Panc1 (cell line): ENCODE measurements at regions not wholly inside any gene's neighbourhood (a gene's known extent, or its start where the extent isn't known, plus 50 kb on each side); places are given as distances from the start of the nearest gene placed in this dataset.

Experiments used
- ATAC-seq: fragments of 200-7000 bp; cut with Tn5 transposase; 2 replicates; pipeline ENCODE4 v1.9.1; 2020; ENCODE audit warnings: mild to moderate bottlenecking, moderate library complexity
- BruUV-seq: library from RNA; stranded (reverse); fragments of 400-500 nt; replicated peaks from 2 replicates; lab custom pipeline; 2021; lab: Mats Ljungman, UMichigan
- CTCF ChIA-PET: fragments of 300-600 bp; sonication (Branson Sonifier 250); formaldehyde crosslinking; loops from one replicate; lab custom pipeline; 2022; ENCODE audit warnings: antibody characterized with exemption; lab: Charles Lee
- POLR2A ChIA-PET: fragments of 300-600 bp; sonication (Branson Sonifier 250); formaldehyde crosslinking; loops from one replicate; lab custom pipeline; 2022; ENCODE audit warnings: antibody characterized with exemption; lab: Charles Lee
- DNase-seq: peaks from one replicate; pipeline ENCODE4 v3.0.0-alpha.2; 2010; ENCODE audit warnings: low read depth, low spot score
- H3K27ac ChIP-seq: 2 replicates; pipeline ENCODE4 v1.5.1; 2011; ENCODE audit warnings: mild to moderate bottlenecking, low read length, inconsistent platforms
- H3K27me3 ChIP-seq: fragments of 200-500 bp; sonication (Bioruptor generic); 2 replicates; pipeline ENCODE4 v1.6.0; 2014; ENCODE audit warnings: low read length, inconsistent platforms; ENCODE audit not compliant: control insufficient read depth, insufficient read depth
- H3K36me3 ChIP-seq: fragments of 200-500 bp; sonication (Bioruptor generic); 2 replicates; pipeline ENCODE4 v1.5.1; 2014; ENCODE audit warnings: inconsistent platforms, mild to moderate bottlenecking, low read length, moderate library complexity; ENCODE audit not compliant: control insufficient read depth, insufficient read depth
- H3K4me1 ChIP-seq: 2 replicates; pipeline ENCODE4 v1.5.1; 2011; ENCODE audit warnings: inconsistent platforms, mild to moderate bottlenecking, low read length, moderate library complexity; ENCODE audit not compliant: control insufficient read depth, insufficient read depth
- H3K4me3 ChIP-seq, 2 experiments: 2 replicates each; pipeline ENCODE4 v1.5.1; 2011 to 2012; ENCODE audit warnings: low read depth in 2 of 2, low read length in 2 of 2, mild to moderate bottlenecking in 2 of 2, inconsistent platforms in 1 of 2, moderate library complexity in 1 of 2
- H3K9me3 ChIP-seq: fragments of 200-500 bp; sonication (Bioruptor generic); 2 replicates; pipeline ENCODE4 v1.5.1; 2014; ENCODE audit warnings: low read depth, mild to moderate bottlenecking, inconsistent platforms, low read length, moderate library complexity; ENCODE audit not compliant: control insufficient read depth, insufficient read depth
- CTCF ChIP-seq: fragments of 450-650 bp; IDR thresholded peaks from 2 replicates; pipeline ENCODE4 v1.5.1; 2017; ENCODE audit warnings: mild to moderate bottlenecking
- POLR2AphosphoS5 ChIP-seq: IDR thresholded peaks from 2 replicates; pipeline ENCODE4 v1.6.1; 2012; ENCODE audit warnings: mild to moderate bottlenecking, low read depth, low read length, moderate library complexity
- REST ChIP-seq, 2 experiments: IDR thresholded peaks; 2 replicates each; pipeline ENCODE4 v1.6.1; 2011 to 2012; ENCODE audit warnings: low read depth in 2 of 2, control low read depth in 1 of 2, low read length in 1 of 2, mild to moderate bottlenecking in 1 of 2, moderate library complexity in 1 of 2; ENCODE audit not compliant: insufficient read depth in 1 of 2
- SIN3A ChIP-seq: IDR thresholded peaks from 2 replicates; pipeline ENCODE4 v1.6.1; 2012; ENCODE audit warnings: low read depth, mild to moderate bottlenecking, low read length, moderate library complexity, borderline replicate concordance; ENCODE audit not compliant: insufficient read depth
- TCF7L2 ChIP-seq: IDR thresholded peaks from 2 replicates; pipeline ENCODE4 v1.6.1; 2011; ENCODE audit warnings: mild to moderate bottlenecking, low read depth, low read length, inconsistent platforms
- in situ Hi-C: cut with HindIII; loops from 2 replicates; pipeline ENCODE4 v1.10.0; 2016; ENCODE audit warnings: low sequenced_read_pairs, low pct_unique_long_range_greater_than_20kb
- intact Hi-C: fragments of 100-400 bp; cut with micrococcal nuclease; formaldehyde crosslinking; loops from one replicate; pipeline ENCODE4 v1.10.0; 2022; ENCODE audit not compliant: unreplicated experiment

GRCh38 chr2:67626656-67627055, 229.5 kb downstream of the ETAA1 start:
- intact Hi-C loops = no loop called here
- H3K9me3 ChIP-seq = no peaks in the 10 kb centered on the region
- no peaks in the 10 kb centered on the region for H3K36me3 ChIP-seq
- no peak for DNase-seq
- CTCF ChIA-PET = no interaction called here
- BruUV-seq = no TSS peak
- no peak for TF ChIP-seq TCF7L2
- TF ChIP-seq CTCF = no peak
- TF ChIP-seq SIN3A = no peak
- TF ChIP-seq REST (IDR thresholded peaks at IDR 0.05; ENCODE audit: insufficient read depth in 1 of 2, low read depth in 2 of 2, low read length in 1 of 2) = no peak
- no peak for TF ChIP-seq POLR2AphosphoS5
- no peaks in the 10 kb centered on the region for H3K4me1 ChIP-seq
- in situ Hi-C loops = no loop called here
- H3K4me3 ChIP-seq = no peak overlapping the region
- ATAC-seq = no peak
- no peak overlapping the region for H3K27ac ChIP-seq
- POLR2A ChIA-PET = no interaction called here
- no peaks in the 10 kb centered on the region for H3K27me3 ChIP-seq

- no peaks in the 10 kb centered on the region for H3K9me3 ChIP-seq
Observed at GRCh38 chr2:67627456-67628207, 230.5 kb downstream of the ETAA1 start.

GRCh38 chr2:67628892-67629291, 231.8 kb downstream of the ETAA1 start:
- H3K27me3 ChIP-seq = no peaks in the 10 kb centered on the region
- H3K4me1 ChIP-seq = no peaks in the 10 kb centered on the region
- intact Hi-C loops = no loop called here
- no peaks in the 10 kb centered on the region for H3K36me3 ChIP-seq
- no peaks in the 10 kb centered on the region for H3K9me3 ChIP-seq
- no peak overlapping the region for H3K4me3 ChIP-seq
- in situ Hi-C loops = no loop called here
- no TSS peak for BruUV-seq
- no peak overlapping the region for H3K27ac ChIP-seq
- ATAC-seq (no peak), DNase-seq (no peak)
- TF ChIP-seq POLR2AphosphoS5 (no peak), CTCF (no peak), SIN3A (no peak), TCF7L2 (no peak), REST (IDR thresholded peaks at IDR 0.05; ENCODE audit: insufficient read depth in 1 of 2, low read depth in 2 of 2, low read length in 1 of 2) (no peak)
- ChIA-PET CTCF (no interaction called here), POLR2A (no interaction called here)

More at GRCh38 chr2:67627456-67628207, 230.5 kb downstream of the ETAA1 start:
- Histone ChIP-seq H3K27me3 (no peaks in the 10 kb centered on the region), H3K4me1 (no peaks in the 10 kb centered on the region), H3K4me3 (no peak overlapping the region), H3K36me3 (no peaks in the 10 kb centered on the region), H3K27ac (no peak overlapping the region)
- no TSS peak for BruUV-seq
- no peak for ATAC-seq
- intact Hi-C loops = no loop called here
- no peak for DNase-seq
- ChIA-PET POLR2A (no interaction called here), CTCF (no interaction called here)
- in situ Hi-C loops = no loop called here
- TF ChIP-seq SIN3A (no peak), TCF7L2 (no peak)
